Aorta (tissue), 5 donors: ENCODE measurements at regions not wholly inside any gene's neighbourhood (a gene's known extent, or its start where the extent isn't known, plus 50 kb on each side); places are given as distances from the start of the nearest gene placed in this dataset.

Experiments used
- ATAC-seq: fragments of 200-7000 bp; cut with Tn5 transposase; one replicate; pipeline ENCODE4 v1.9.1; 2022; ENCODE audit warnings: moderate library complexity; ENCODE audit not compliant: low FRiP score
- DNase-seq, 2 donors: peaks; one replicate each; pipeline ENCODE4 v3.0.0-alpha.2; 2020
- H3K27ac ChIP-seq, 2 donors: one replicate each; pipeline ENCODE4 v1.5.1; 2013; ENCODE audit warnings: low read length in 2 of 2, mild to moderate bottlenecking in 2 of 2, moderate library complexity in 2 of 2, control low read depth in 1 of 2, inconsistent platforms in 1 of 2, low read depth in 1 of 2
- H3K27me3 ChIP-seq, 2 donors: one replicate each; pipeline ENCODE4 v1.6.1; 2013; ENCODE audit warnings: control low read depth in 1 of 2, low read length in 1 of 2, mild to moderate bottlenecking in 1 of 2, moderate library complexity in 1 of 2; ENCODE audit not compliant: insufficient read depth in 2 of 2, control insufficient read depth in 1 of 2
- H3K36me3 ChIP-seq, 2 donors: one replicate each; pipeline ENCODE4 v1.6.1; 2013; ENCODE audit warnings: control low read depth in 1 of 2, low read length in 1 of 2, mild to moderate bottlenecking in 1 of 2; ENCODE audit not compliant: insufficient read depth in 2 of 2, control insufficient read depth in 1 of 2
- H3K4me1 ChIP-seq, 2 donors: one replicate each; pipeline ENCODE4 v1.6.1; 2013; ENCODE audit warnings: low read length in 2 of 2, control low read depth in 1 of 2, mild to moderate bottlenecking in 1 of 2, moderate library complexity in 1 of 2; ENCODE audit not compliant: insufficient read depth in 2 of 2, control insufficient read depth in 1 of 2
- H3K4me3 ChIP-seq, 2 donors: one replicate each; pipeline ENCODE4 v1.5.1; 2013; ENCODE audit warnings: low read length in 2 of 2, control low read depth in 1 of 2, mild to moderate bottlenecking in 1 of 2
- H3K9me3 ChIP-seq: one replicate; pipeline ENCODE4 v1.6.1; 2013; ENCODE audit warnings: mild to moderate bottlenecking, low read length; ENCODE audit not compliant: control insufficient read depth
- WGBS, 2 donors: extraction: QIAGEN DNeasy Blood & Tissue Kit; methylation state at CpG; one replicate each; pipeline ENCODE4 v1.1.7; 2013; 5-methylcytosine and 5-hydroxymethylcytosine counted together
- intact Hi-C, 2 donors: fragments of 100-400 bp; cut with DNase I; formaldehyde crosslinking; loops; one replicate each; pipeline versions ENCODE4 v1.14.2 to v1.15.0; 2022
- donor health status: healthy with polysubstance abuse.
- donor health status: Bipolar disorder and iron deficiency.
- donor health status: DM: no; HTN: no; CAD: no.
- donor health status: DM: no; HTN: no; CAD: no.
- donor health status: DM: yes; HTN: yes; CAD: no.

DNA sequence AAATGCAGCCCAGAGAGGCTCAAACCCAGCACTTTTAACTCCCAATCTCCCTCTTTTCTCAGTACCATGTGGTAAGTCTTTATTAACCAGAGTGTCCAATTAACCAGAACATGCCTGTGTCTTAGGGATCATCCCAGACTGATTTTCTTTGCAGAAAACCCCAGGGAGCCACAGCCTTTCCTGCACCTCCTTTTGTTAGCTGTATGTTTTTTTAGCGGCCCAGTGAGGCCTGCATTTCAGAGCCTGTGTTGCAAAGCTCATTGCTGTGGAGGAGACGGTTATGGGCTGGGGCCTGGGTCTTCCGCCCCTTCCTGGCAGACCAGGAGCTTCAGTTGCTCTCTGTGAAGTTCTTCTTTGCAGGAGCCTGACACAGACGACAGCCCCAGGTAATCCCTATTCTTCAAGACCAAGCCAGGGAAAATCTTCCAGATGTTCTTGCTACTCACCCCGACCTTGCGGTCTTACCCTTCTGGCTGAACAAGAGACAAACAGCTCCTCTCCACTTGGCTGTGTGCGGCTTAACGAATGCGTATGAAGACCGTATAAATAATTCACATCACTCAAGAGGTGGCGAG is 70.7 kb upstream of the TSHZ3 start:
- Histone ChIP-seq H3K27me3 (no peaks in the 10 kb centered on the region), H3K9me3 (no peaks in the 10 kb centered on the region), H3K4me1 (no peaks in the 10 kb centered on the region), H3K36me3 (no peaks in the 10 kb centered on the region), H3K27ac (no peak overlapping the region), H3K4me3 (no peak overlapping the region)
- intact Hi-C loops = no loop called here
- 49 to 53% methylated on average over 11 of the region's 11 CpGs for WGBS, 2 donors
- no peak for ATAC-seq
- DNase-seq = no peak

DNA sequence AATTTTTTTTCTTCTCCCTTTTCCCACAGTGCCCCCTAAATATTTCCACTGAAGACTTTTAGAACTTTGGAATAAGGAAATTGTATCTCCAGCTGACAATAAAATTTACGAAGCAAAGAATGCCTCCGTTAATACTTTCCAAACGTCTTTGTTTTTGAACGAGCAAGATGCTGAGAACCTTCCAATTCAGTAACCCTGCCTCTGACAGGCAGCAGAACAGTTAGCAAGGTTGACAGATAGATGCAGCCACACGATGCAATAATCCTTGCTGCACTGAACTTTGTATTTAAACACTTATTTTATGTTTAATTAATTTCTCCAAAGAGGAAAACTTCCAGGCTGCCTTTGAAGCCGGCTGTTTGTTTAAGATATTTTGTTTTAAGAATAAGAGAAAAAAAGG is 71.8 kb upstream of the TSHZ3 start:
- intact Hi-C loops = no loop called here
- Histone ChIP-seq H3K36me3 (no peaks in the 10 kb centered on the region), H3K27me3 (no peaks in the 10 kb centered on the region), H3K4me3 (no peak overlapping the region), H3K27ac (no peak overlapping the region), H3K4me1 (no peaks in the 10 kb centered on the region), H3K9me3 (no peaks in the 10 kb centered on the region)
- 17 to 24% methylated on average over 6 of the region's 6 CpGs for WGBS, 2 donors
- DNase-seq (no peak), ATAC-seq (no peak)

DNA sequence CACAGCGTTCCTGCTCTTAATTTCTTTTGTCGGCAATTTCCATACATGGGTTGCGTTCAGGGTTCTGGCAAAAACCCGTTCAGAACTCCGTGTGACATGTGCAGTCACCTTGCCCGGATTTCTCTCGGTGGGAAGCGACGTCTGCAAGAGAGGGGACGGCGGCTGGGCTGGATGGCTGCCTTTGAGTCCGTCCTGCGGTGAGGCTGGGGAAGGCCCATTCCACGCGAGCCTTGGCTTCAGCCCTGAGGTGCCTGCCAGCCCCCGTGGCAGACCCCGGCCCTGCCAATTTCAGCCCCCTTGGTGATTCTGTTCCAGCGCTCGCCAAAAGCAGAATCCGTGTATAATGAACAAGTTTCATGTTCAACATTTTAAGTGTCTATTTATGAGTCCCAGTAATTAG is 72.6 kb upstream of the TSHZ3 start:
- Histone ChIP-seq H3K27ac (no peak overlapping the region), H3K4me1 (no peaks in the 10 kb centered on the region), H3K27me3 (no peaks in the 10 kb centered on the region), H3K4me3 (no peak overlapping the region), H3K9me3 (no peaks in the 10 kb centered on the region), H3K36me3 (no peaks in the 10 kb centered on the region)
- ATAC-seq (no peak), DNase-seq (no peak)
- WGBS, 2 donors = 56 to 61% methylated on average over 20 of the region's 20 CpGs
- intact Hi-C loops = no loop called here

DNA sequence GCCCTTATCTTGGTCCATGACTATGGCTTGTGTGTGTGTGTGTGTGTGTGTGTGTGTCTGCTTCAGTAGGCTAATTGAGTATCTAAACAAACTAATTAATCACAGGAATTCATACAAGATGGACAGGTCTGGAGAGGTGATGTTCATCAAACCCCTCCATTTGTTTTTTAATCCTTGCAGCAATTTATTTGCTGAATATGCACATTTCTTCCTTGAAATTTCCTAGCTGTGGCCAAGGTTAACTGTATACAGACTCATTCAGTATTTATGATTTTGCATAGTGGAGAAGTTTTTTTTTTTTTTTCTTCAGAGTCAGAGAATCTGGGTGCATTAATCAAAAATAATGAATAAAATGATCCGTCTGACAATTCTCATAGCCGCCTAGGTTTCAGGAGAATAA is 74.7 kb upstream of the TSHZ3 start:
- intact Hi-C loops = no loop called here
- no peaks in the 10 kb centered on the region for H3K27me3 ChIP-seq
- DNase-seq = no peak
- no peaks in the 10 kb centered on the region for H3K9me3 ChIP-seq
- no peaks in the 10 kb centered on the region for H3K4me1 ChIP-seq
- 82 to 84% methylated on average over 2 of the region's 2 CpGs for WGBS, 2 donors
- no peak overlapping the region for H3K27ac ChIP-seq
- H3K36me3 ChIP-seq = no peaks in the 10 kb centered on the region
- H3K4me3 ChIP-seq = no peak overlapping the region
- no peak for ATAC-seq

DNA sequence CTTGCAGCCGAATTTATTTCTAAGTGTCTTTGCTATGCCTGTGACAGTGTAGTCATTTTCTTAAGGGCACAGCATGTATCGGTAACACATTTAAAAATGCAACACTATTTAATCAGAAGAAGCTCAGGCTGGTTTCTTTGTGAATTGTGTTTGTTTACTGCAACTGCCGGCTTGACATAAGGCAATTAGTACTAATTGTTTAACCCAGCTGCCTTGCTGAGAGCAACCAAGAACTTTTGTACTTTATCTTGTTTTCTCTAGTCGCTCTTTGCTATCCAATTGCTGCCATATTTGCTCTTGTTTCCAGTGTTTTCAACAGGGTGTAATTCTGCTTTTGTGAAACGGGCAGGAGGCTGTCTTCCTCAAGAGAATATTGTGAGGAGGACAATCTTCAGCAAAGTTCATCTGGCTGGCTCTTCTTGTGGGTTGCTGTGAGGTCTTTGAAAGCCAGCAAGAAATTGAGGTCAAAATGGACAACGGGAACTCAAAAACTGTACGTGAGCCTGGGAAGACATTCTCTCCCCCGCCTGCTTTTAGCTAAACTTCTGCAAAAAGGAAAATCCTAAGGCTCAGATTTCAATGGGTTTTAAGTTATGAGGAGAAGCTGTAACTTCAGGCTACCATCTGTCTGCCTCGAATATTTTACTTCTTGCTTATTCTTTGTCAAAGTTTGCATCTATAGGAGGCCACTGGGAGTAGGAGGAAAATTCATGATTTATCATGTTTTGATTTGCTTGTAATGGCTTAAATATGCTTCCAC is 75.8 kb upstream of the TSHZ3 start:
- WGBS, 2 donors = 37 to 43% methylated on average over 9 of the region's 9 CpGs
- no peaks in the 10 kb centered on the region for H3K4me1 ChIP-seq
- H3K27ac ChIP-seq = no peak overlapping the region
- no peaks in the 10 kb centered on the region for H3K36me3 ChIP-seq
- no peaks in the 10 kb centered on the region for H3K9me3 ChIP-seq
- no peak for ATAC-seq
- DNase-seq = no peak
- intact Hi-C loops = no loop called here
- no peak overlapping the region for H3K4me3 ChIP-seq
- H3K27me3 ChIP-seq = no peaks in the 10 kb centered on the region

DNA sequence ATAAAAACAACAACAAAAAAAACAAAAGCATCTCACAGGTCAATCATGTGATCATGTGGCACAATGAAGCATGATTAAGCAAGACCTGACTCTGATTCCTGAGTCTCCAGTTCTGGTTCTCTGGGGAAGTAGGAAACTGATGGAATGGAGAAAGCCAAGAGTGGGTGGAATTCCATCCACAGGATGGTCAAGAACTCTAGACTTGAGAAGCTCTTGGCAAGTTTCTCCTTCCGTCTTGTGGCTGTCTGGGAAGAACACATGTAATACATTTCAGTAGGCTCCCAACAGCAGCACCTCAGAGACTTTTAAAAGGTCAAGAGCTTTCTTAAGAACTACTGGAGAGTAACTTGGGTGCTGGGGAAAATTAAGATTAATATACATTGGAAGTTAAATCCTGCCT is 78.6 kb upstream of the TSHZ3 start:
- 48 to 65% methylated on average over 1 of the region's 1 CpG for WGBS, 2 donors
- no peak overlapping the region for H3K27ac ChIP-seq
- intact Hi-C loops = no loop called here
- no peak overlapping the region for H3K4me3 ChIP-seq
- no peak for DNase-seq
- ATAC-seq = no peak
- no peaks in the 10 kb centered on the region for H3K9me3 ChIP-seq
- H3K27me3 ChIP-seq = no peaks in the 10 kb centered on the region
- no peaks in the 10 kb centered on the region for H3K4me1 ChIP-seq
- H3K36me3 ChIP-seq = no peaks in the 10 kb centered on the region

DNA sequence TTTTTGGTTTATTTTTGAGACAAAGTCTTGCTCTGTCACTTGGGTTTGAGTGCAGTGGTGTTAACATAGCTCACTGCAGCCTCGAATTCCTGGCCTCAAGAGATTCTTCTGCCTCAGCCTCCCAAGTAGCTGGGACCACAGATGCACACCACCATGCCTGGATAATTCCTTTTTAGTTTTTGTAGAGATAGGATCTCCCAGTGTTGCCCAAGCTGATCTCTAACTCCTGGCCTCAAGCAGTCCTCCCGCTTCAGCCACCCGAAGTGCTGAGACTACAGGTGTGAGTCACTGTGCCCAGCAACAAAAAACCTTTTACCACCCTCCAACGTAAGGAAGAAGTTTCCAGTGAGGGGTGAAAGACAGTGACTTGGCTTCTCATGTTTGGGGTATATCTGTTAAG is 81.1 kb upstream of the TSHZ3 start:
- H3K4me1 ChIP-seq = no peaks in the 10 kb centered on the region
- intact Hi-C loops = no loop called here
- H3K4me3 ChIP-seq = no peak overlapping the region
- WGBS, 2 donors = 73 to 79% methylated on average over 4 of the region's 4 CpGs
- DNase-seq (no peak), ATAC-seq (no peak)
- no peaks in the 10 kb centered on the region for H3K9me3 ChIP-seq
- H3K36me3 ChIP-seq = no peaks in the 10 kb centered on the region
- no peak overlapping the region for H3K27ac ChIP-seq
- H3K27me3 ChIP-seq = no peaks in the 10 kb centered on the region

DNA sequence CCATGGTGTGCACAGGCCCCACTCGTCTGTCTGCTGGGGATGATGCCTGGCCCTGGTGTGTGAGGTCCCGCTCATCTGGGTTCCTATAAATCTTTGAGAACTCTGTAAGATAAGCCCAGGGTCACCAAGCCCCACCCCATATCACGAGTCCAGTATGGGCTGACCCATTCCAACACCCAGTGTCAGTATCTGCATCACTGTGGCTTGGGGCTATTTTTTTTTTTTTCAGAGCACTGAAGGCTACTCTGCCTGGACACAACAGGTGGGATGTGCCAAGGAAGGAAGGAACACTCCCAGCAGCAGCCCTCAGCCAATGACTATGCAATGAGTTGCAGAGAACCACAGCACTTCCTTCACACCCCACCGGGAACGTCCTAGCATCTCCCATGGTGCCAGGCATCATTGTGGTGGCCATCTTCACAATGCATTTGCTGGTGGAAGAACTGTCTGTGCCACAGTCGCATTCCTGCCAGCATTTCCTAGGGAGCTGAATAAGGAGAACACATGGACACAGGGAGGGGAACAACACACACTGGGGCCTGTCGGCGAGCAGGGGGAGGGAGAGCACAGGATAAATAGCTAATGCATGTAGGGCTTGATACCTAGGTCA is 83.1 kb upstream of the TSHZ3 start:
- 70 to 73% methylated on average over 8 of the region's 8 CpGs for WGBS, 2 donors
- Histone ChIP-seq H3K27ac (no peak overlapping the region), H3K4me3 (no peak overlapping the region), H3K9me3 (no peaks in the 10 kb centered on the region), H3K27me3 (no peaks in the 10 kb centered on the region), H3K36me3 (no peaks in the 10 kb centered on the region), H3K4me1 (no peaks in the 10 kb centered on the region)
- ATAC-seq (no peak), DNase-seq (no peak)
- intact Hi-C loops = no loop called here
